Left lung (tissue), 4 donors: ENCODE measurements at regions not wholly inside any gene's neighbourhood (a gene's known extent, or its start where the extent isn't known, plus 50 kb on each side); places are given as distances from the start of the nearest gene placed in this dataset.

Source experiments
- ATAC-seq: fragments of 200-7000 bp; cut with Tn5 transposase; one replicate; pipeline ENCODE4 v1.9.1; 2020; ENCODE audit warnings: moderate library complexity
- DNase-seq, 4 donors: peaks; one replicate each; pipeline ENCODE4 v3.0.0-alpha.2; 2013 to 2020
- H3K27ac ChIP-seq, 2 donors: fragments of 200-600 bp; sonication (generic) in 1 of 2; one replicate each; pipeline versions ENCODE4 v1.5.0 to v1.8.0; 2020 to 2021
- H3K27me3 ChIP-seq, 2 donors: fragments of 200-600 bp; sonication (generic) in 1 of 2; one replicate each; pipeline versions ENCODE4 v1.5.0 to v1.8.0; 2020 to 2021
- H3K36me3 ChIP-seq, 2 donors: fragments of 200-600 bp; sonication (generic) in 1 of 2; one replicate each; pipeline versions ENCODE4 v1.5.0 to v1.8.0; 2020 to 2021
- H3K4me1 ChIP-seq, 2 donors: fragments of 200-600 bp; one replicate each; pipeline ENCODE4 v1.8.0; 2021
- H3K4me3 ChIP-seq, 2 donors: fragments of 200-600 bp; sonication (generic) in 1 of 2; one replicate each; pipeline versions ENCODE4 v1.5.0 to v1.8.0; 2020 to 2021; ENCODE audit warnings: mild to moderate bottlenecking in 1 of 2
- H3K9me3 ChIP-seq, 2 donors: fragments of 200-600 bp; sonication (generic) in 1 of 2; one replicate each; pipeline versions ENCODE4 v1.5.0 to v1.8.0; 2020 to 2021
- CTCF ChIP-seq, 2 donors: fragments of 200-600 bp; sonication (generic) in 1 of 2; IDR thresholded peaks; one replicate each; pipeline versions ENCODE4 v1.5.0 to v1.8.0; 2021; ENCODE audit warnings: antibody characterized with exemption in 2 of 2
- intact Hi-C, 2 donors: fragments of 100-400 bp; cut with DNase I; formaldehyde crosslinking; loops; one replicate each; pipeline versions ENCODE4 v1.11.2 to v1.14.2; 2022
- donor health status: DM: no; HTN: yes; CAD: no.
- donor health status: DM: no; HTN: no; CAD: no.

GRCh38 chr11:91596111-91596510 lies 628.5 kb upstream of the FAT3 start:
- H3K27ac ChIP-seq: no peak overlapping the region
- H3K9me3 ChIP-seq: peaks cover 0 to 26% of the 10 kb centered on the region in 2 donors
- ATAC-seq: no peak
- H3K4me3 ChIP-seq: no peak overlapping the region
- H3K4me1 ChIP-seq: no peaks in the 10 kb centered on the region
- DNase-seq: no peak
- H3K36me3 ChIP-seq: no peaks in the 10 kb centered on the region
- intact Hi-C loops: no loop called here
- H3K27me3 ChIP-seq: no peaks in the 10 kb centered on the region
- no peak for TF ChIP-seq CTCF (IDR thresholded peaks at IDR 0.05)

- intact Hi-C loops: no loop called here
- no peak overlapping the region for H3K4me3 ChIP-seq
Observed at GRCh38 chr11:91591021-91591420, 633.6 kb upstream of the FAT3 start.

DNA sequence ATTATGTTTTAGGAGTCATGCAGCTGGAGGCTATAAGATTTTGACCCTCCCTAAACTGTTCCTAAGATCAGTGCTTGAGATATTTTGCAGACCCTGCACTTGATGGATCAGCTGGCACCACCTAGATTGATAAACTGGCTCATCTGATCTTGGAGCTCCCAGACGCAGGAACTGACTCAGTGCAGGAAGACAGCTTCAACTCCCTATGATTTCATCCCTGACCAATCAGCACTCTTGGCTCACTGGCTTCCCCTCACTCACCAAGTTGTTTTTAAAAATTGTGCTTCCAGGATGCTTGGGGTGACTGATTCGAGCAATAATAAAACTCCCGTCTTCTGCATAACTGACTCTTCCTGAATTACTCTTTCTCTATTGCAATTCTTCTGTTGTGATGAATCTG lies 637.5 kb upstream of the FAT3 start:
- ATAC-seq: no peak
- intact Hi-C loops: no loop called here
- no peak for TF ChIP-seq CTCF (IDR thresholded peaks at IDR 0.05)

More at GRCh38 chr11:91591021-91591420, 633.6 kb upstream of the FAT3 start:
- Histone ChIP-seq H3K9me3 (peaks cover 0 to 24% of the 10 kb centered on the region in 2 donors), H3K36me3 (no peaks in the 10 kb centered on the region), H3K27me3 (no peaks in the 10 kb centered on the region), H3K4me1 (no peaks in the 10 kb centered on the region), H3K27ac (no peak overlapping the region)
- no peak for ATAC-seq
- TF ChIP-seq CTCF (IDR thresholded peaks at IDR 0.05): no peak
- no peak for DNase-seq

DNA sequence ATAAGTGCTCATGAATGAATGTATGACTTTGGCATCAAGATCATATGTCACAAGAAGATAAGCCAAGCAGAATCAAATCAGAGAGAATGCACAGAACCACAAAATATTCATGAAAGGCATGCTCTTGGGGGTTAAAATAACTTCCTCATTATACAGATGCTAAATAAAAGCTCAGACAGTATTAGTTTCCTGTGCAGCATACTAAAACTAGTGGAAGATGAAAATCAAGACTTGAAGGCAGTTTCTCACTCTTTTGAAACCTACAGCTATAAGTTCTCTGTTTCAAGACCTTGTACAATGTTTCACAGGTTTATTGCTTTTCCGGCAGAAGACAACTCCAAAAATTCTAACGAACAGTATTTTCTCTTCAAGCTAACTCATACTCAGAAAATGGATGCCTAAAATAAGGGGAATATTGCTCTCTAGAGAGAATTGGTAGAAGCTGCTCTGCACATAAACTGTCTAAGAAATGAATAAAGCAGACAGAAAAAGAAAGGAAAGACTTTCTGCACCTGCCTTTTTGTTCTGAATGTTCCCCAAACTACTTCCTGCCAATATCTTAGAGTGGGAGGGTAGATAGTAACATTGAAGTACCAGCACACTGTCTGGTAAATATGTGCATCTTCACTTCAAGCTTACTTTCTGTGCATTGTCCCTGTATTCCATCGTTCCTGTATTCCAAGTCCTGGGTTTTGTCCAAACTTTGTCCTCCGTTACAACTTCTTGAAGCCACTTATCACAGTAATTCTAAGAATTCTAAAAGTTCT lies 639.4 kb upstream of the FAT3 start:
- Histone ChIP-seq H3K36me3 (no peaks in the 10 kb centered on the region), H3K4me1 (no peaks in the 10 kb centered on the region), H3K4me3 (no peak overlapping the region), H3K27ac (no peak overlapping the region), H3K9me3 (peaks cover 0 to 26% of the 10 kb centered on the region in 2 donors), H3K27me3 (no peaks in the 10 kb centered on the region)
- intact Hi-C loops: no loop called here
- no peak for ATAC-seq
- DNase-seq: no peak
- TF ChIP-seq CTCF (IDR thresholded peaks at IDR 0.05): no peak

More for the DNA sequence above, 637.5 kb upstream of the FAT3 start:
- Histone ChIP-seq H3K27ac (no peak overlapping the region), H3K4me3 (no peak overlapping the region), H3K36me3 (no peaks in the 10 kb centered on the region), H3K27me3 (no peaks in the 10 kb centered on the region), H3K4me1 (no peaks in the 10 kb centered on the region), H3K9me3 (peaks cover 0 to 22% of the 10 kb centered on the region in 2 donors)
- no peak for DNase-seq

DNA sequence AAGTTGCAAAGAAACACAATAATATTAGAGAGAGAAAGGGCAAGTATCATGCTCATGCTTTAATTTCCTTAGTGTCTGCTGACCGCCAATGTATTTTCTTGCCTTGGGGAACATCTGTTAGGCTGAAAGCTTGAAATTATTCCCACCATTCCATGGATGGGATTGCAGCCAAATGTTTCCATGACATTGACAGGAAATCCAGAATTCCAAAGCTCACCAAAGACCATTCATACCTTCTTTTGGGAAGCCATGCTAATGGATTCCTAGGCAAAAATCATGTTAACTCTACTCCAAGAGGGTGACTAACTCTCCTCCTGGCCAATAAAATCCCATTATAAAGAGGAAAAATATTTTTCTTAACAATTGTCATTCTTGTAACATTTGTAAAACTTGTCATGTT lies 661.4 kb upstream of the FAT3 start:
- intact Hi-C loops: no loop called here
- Histone ChIP-seq H3K27ac (no peak overlapping the region), H3K36me3 (no peaks in the 10 kb centered on the region), H3K4me3 (no peak overlapping the region), H3K27me3 (no peaks in the 10 kb centered on the region), H3K9me3 (peaks cover 0 to 8% of the 10 kb centered on the region in 2 donors), H3K4me1 (no peaks in the 10 kb centered on the region)
- no peak for ATAC-seq
- TF ChIP-seq CTCF (IDR thresholded peaks at IDR 0.05): no peak
- no peak for DNase-seq
